ENCODE measurements at regions not wholly inside any gene's neighbourhood (a gene's known extent, or its start where the extent isn't known, plus 50 kb on each side); places are given as distances from the start of the nearest gene placed in this dataset.
"Not testable (repeated sequence)": the region's sequence is repeated elsewhere in the genome, so short reads cannot be mapped to it uniquely, and the experiment has no call there.

DNA sequence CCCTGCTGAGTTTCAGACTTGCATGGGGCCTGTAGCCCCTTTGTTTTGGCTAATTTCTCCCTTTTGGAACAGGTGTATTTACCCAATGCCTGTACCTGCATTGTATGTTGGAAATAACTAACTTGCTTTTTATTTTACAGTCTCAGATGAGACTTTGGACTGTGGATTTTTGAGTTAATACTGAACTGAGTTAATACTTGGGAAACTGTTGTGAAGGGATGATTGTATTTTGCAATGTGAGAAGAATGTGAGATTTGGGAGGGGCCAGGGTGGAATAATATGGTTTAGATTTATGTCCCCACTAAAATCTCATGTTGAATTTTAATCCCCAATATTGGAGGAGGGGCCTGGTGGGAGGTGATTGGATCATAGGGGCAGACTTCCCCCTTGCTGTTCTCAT is 99.1 kb upstream of the IRAK1BP1 start:
- TF ChIP-seq POLR2A (IDR thresholded peaks at IDR 0.05): no peak
- TF ChIP-seq, protein P1, sequence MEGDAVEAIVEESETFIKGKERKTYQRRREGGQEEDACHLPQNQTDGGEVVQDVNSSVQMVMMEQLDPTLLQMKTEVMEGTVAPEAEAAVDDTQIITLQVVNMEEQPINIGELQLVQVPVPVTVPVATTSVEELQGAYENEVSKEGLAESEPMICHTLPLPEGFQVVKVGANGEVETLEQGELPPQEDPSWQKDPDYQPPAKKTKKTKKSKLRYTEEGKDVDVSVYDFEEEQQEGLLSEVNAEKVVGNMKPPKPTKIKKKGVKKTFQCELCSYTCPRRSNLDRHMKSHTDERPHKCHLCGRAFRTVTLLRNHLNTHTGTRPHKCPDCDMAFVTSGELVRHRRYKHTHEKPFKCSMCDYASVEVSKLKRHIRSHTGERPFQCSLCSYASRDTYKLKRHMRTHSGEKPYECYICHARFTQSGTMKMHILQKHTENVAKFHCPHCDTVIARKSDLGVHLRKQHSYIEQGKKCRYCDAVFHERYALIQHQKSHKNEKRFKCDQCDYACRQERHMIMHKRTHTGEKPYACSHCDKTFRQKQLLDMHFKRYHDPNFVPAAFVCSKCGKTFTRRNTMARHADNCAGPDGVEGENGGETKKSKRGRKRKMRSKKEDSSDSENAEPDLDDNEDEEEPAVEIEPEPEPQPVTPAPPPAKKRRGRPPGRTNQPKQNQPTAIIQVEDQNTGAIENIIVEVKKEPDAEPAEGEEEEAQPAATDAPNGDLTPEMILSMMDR (IDR thresholded peaks at IDR 0.05): no peak
- intact Hi-C loops (cut with DNase I): no loop called here

DNA sequence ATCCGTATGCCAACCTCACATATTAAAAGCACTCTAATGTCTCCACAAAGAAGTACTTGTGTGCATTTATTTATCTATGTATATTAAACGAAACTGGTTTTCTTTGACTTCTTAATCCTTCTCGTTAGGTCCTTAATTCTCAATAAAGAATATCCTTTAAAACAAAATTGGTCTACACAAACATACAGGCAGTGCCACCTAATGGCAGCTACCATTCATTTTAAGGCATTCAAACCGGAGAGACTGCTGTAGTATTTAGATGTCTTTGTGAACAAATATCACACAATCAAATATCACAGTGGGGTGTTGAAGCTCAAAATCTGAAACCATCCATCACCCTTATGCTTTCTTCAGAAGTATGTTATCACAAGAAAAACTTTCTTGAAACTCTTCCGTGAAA is 96.6 kb upstream of the IRAK1BP1 start:
- WGBS, 4 donors: 58 to 68% (median 63%) methylated on average over 5 of the region's 5 CpGs
- no peaks in the 10 kb centered on the region for H3K9me3 ChIP-seq (replicated peaks in 1 of 3)
- H3K36me3 ChIP-seq (replicated peaks in 1 of 2): no peaks in the 10 kb centered on the region
- no peak overlapping the region for H3K27ac ChIP-seq
- H3K27me3 ChIP-seq: no peaks in the 10 kb centered on the region
- intact Hi-C loops (cut with DNase I): no loop called here
- TF ChIP-seq, protein P1 (IDR thresholded peaks at IDR 0.05): no peak
- no peak for TF ChIP-seq POLR2A (IDR thresholded peaks at IDR 0.05)
- DNase-seq: no peak
- no peak overlapping the region for H3K4me3 ChIP-seq
- no peaks in the 10 kb centered on the region for H3K4me1 ChIP-seq (replicated peaks in 1 of 2)

More for the DNA sequence above, 99.1 kb upstream of the IRAK1BP1 start:
- no peak for DNase-seq
- Histone ChIP-seq H3K27ac (no peak overlapping the region), H3K4me3 (no peak overlapping the region), H3K36me3 (replicated peaks in 1 of 2) (no peaks in the 10 kb centered on the region), H3K4me1 (replicated peaks in 1 of 2) (no peaks in the 10 kb centered on the region), H3K9me3 (replicated peaks in 1 of 3) (no peaks in the 10 kb centered on the region), H3K27me3 (no peaks in the 10 kb centered on the region)

DNA sequence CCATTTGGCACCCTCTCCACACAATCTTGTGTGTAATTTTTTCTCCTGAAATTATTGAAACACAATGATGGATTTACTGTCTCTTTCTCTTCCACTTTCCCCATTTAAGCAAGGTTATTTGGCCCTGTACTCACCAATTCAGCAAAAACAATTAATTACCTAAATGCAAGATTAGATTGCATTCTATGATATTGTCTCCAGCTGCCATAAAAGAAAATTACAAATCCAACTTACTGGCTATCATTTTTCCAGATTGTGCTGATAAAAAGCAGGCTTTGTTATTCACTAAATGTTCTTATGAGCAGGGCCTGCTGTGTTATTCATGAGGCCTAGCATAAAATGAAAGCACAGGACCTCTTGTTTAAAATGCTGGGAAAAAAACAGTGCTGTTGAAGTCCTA is 95.8 kb upstream of the IRAK1BP1 start:
- no peaks in the 10 kb centered on the region for H3K27me3 ChIP-seq
- no peaks in the 10 kb centered on the region for H3K36me3 ChIP-seq (replicated peaks in 1 of 2)
- H3K9me3 ChIP-seq (replicated peaks in 1 of 3): no peaks in the 10 kb centered on the region
- TF ChIP-seq, protein P1 (IDR thresholded peaks at IDR 0.05): no peak
- no peak for TF ChIP-seq POLR2A (IDR thresholded peaks at IDR 0.05)
- H3K4me3 ChIP-seq: no peak overlapping the region
- intact Hi-C loops (cut with DNase I): no loop called here
- H3K27ac ChIP-seq: no peak overlapping the region
- no peak for DNase-seq
- no peaks in the 10 kb centered on the region for H3K4me1 ChIP-seq (replicated peaks in 1 of 2)

DNA sequence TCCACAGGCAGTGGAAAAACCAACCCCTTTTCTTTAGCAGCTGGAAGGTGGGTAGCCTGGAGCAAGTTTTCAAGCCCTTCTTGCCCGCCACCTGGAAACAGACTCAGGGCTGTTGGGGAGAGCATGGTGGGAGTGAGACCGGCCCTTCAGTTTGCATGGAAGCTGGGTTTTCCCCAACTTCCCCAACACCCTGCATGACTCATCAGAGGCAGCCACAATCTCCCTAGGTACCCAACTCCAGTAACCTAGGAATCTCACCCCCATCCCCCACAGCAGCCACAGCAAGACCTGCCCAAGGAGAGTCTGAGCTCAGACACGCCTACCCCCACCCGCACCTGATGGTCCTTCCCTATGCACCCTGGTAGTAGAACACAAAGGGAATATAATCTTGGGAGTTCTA is 86.3 kb upstream of the IRAK1BP1 start:
- H3K9me3 ChIP-seq (replicated peaks in 1 of 3): no peaks in the 10 kb centered on the region
- H3K36me3 ChIP-seq (replicated peaks in 1 of 2): no peaks in the 10 kb centered on the region
- no peak overlapping the region for H3K4me3 ChIP-seq
- no peak for DNase-seq
- H3K4me1 ChIP-seq (replicated peaks in 1 of 2): no peaks in the 10 kb centered on the region
- intact Hi-C loops (cut with DNase I): no loop called here
- no peak for TF ChIP-seq POLR2A (IDR thresholded peaks at IDR 0.05)
- TF ChIP-seq, protein P1 (IDR thresholded peaks at IDR 0.05): no peak
- H3K27me3 ChIP-seq: no peaks in the 10 kb centered on the region
- 78 to 87% (median 86%) methylated on average over 3 to 4 of the region's 4 CpGs for WGBS, 4 donors
- H3K27ac ChIP-seq: no peak overlapping the region

DNA sequence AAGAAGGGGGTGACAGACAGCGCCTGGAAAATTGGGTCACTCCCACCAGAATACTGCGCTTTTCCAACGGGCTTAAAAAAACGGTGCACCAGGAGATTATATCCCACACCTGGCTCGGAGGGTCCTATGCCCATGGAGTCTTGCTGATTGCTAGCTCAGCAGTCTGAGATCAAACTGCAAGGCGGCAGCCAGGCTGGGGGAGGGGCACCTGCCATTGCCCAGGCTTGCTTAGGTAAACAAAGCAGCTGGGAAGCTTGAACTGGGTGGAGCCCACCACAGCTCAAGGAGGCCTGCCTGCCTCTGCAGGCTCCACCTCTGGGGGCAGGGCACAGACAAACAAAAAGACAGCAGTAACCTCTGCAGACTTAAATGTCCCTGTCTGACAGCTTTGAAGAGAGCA is 84.0 kb upstream of the IRAK1BP1 start:
- H3K27me3 ChIP-seq; H3K36me3 ChIP-seq (replicated peaks in 1 of 2); H3K4me3 ChIP-seq; DNase-seq; H3K4me1 ChIP-seq (replicated peaks in 1 of 2); intact Hi-C loops (cut with DNase I); H3K9me3 ChIP-seq (replicated peaks in 1 of 3); H3K27ac ChIP-seq: not testable (repeated sequence)
- WGBS, 4 donors: 73 to 85% (median 79%) methylated on average over 3 to 6 of the region's 6 CpGs

All from adrenal gland (tissue), 9 donors.